NCI-H146 treated with DMSO at 0.1 percent for 48 hours (cell line): ENCODE measurements at regions not wholly inside any gene's neighbourhood (a gene's known extent, or its start where the extent isn't known, plus 50 kb on each side); places are given as distances from the start of the nearest gene placed in this dataset.
"Not testable (repeated sequence)": the region's sequence is repeated elsewhere in the genome, so short reads cannot be mapped to it uniquely, and the experiment has no call there.

ENCODE experiments used
- DNase-seq: peaks from one replicate; lab custom pipeline; 2025; ENCODE audit not compliant: unreplicated experiment; lab: John Stamatoyannopoulos, UW

DNA sequence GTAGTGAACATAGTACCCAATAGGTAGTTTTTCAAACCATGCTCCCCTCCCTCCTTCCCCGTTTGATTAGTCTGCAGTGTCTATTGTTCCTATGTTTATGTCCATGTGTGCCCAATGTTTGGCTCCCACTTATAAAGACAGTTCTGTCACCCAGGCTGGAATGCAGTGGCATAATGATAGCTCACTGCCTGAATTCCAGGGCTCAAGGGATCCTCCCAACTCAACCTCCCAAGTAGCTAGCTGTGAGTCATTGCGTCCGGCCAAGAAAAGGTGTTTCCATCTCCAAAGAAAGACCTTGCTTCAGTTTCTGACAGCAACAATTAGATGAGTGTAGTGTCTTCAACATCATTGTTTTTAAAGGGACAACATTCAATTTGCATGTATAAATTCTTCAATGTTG lies 131.1 kb upstream of the CEP162 start:
- DNase-seq, result no peak

GRCh38 chr6:84357631-84358030 lies 130.2 kb upstream of the CEP162 start:
- DNase-seq, result no peak

DNA sequence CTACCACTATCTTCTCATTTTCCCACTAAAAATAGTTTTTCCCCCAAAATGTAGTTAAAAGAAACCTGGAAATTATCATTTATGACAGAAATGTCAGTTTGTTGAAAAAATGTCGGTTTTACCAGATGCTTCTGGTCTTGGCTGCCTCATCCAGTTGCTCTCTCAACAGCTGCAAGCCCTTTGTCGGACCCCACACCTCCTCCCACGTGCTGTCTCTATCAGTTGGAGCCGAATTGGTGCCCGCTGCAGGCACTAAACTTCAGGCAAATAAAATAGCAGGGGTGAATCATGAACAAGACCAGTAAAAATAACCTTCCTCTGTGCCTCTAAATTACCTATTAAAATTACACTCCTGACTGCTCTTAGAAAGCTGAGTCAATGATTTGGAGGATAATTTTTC lies 129.5 kb upstream of the CEP162 start:
- DNase-seq, result no peak

GRCh38 chr6:84353459-84354423 lies 126.3 kb upstream of the CEP162 start:
- DNase-seq, result no peak

DNA sequence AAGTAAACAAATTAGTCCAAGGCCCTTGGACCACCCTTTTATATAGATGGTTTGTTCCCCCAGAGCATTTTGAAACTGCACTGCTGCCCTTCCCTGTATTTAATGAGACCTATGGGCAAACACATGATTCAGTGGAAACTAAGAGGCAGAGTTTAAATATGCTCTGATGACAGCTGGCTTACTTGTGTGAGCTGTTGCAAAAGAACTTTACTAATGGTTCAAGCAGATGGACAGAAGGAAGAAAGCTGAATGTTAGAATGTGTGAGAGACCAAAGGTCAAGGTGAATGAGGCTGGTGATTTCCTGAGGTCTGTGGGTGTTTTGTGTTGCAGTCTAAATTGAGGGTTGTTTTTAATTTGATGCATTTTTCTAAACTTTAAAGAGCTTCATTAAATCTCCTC lies 123.0 kb upstream of the CEP162 start:
- DNase-seq, result no peak

DNA sequence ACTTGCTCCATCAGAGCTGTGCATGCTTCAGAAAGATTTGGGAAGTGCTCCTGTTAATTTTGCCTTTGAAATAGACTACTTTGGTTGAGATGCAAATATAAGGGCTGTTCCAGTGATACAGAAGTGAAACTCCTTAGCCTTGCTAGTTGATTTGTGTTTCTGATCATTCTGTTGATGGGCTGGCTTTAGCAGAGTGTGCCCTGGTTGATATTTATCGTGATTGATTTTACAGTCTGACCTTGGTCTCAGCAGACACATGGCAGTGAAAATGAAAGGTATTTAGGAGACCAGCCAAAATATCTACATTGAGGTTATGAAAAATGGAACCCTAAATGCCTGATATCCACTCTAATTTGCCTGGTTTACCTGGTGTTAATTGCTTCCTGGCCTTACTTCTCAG lies 122.1 kb upstream of the CEP162 start:
- no peak for DNase-seq

- DNase-seq, result no peak
Measured at GRCh38 chr6:84348801-84349200, 121.4 kb upstream of the CEP162 start.

DNA sequence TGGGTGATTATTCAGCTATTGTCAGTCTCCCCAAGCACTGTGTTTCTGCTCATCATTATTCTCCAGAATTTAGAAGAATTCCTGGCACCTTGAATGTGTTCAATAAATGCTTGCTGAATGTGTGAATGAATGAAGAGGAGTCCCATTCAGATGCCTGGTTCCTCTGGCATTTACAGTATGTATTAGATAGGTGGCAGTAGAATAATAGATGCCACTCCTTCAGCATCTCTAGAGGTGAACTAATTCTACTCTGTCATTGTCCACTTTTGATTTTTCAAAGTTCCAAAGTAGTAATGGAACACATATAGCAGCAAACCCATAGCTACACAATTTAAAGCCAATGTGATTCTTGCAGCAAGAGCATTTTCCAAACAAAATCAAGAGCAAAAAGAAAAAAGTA lies 118.9 kb upstream of the CEP162 start:
- no peak for DNase-seq

DNA sequence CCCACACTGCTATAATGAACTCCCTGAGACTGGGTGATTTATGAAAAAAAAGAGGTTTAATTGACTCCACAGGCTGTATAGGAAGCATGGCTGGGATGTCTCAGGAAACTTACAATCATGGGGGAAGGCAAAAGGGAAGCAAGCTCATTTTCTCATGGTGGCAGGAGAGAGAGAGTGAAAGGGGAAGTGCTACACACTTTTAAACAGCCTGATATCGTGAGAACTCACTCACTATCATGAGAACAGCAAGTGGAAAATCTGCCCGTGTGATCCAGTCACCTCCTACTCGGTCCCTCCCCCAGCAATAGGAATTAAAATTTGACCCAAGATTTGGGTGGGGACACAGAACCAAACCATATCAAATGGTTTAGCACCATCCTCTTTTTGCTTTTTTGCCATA lies 116.6 kb upstream of the CEP162 start:
- no peak for DNase-seq

GRCh38 chr6:84340422-84340821 lies 113.0 kb upstream of the CEP162 start:
- DNase-seq, result no peak

GRCh38 chr6:84333842-84334241 lies 106.4 kb upstream of the CEP162 start:
- DNase-seq, result no peak

GRCh38 chr6:84332139-84333034 lies 104.9 kb upstream of the CEP162 start:
- no peak for DNase-seq

DNA sequence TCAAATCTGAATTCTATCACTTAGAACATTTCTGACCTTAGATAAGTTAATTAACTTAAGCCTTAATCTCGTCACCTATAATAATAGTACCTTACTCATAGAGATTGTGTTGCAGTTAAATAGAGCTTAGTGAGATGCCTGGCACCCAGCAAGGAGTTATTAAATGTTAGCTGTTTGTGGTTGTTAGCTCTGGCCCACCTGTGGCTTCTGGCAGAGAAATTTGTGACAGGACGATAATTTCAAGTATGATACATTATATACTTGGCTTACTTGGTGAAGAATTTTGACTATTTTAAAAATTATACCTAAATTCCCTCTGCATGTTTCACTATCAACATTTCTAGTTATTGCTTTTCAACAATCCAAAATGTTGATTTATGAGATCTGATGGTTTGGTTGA lies 102.9 kb upstream of the CEP162 start:
- DNase-seq, result no peak

DNA sequence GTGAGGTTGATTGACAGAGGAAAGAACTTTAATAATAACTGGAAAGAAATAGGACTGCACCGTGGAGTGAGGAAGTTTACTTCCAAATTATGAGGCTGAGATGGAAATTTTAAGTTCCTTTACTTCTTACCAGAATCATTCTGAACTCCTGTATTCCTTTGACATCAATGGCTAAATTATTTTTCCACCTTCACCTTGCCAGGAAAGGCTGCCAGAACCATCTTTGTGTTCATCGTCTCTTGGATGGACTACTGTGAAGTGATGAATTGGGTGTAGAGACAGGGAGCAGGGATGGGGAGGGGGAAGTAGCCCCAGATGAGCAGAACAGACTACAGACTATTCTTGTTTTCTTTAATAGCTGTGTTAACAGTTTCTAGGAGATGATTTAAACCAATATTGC lies 102.1 kb upstream of the CEP162 start:
- DNase-seq, result no peak

- no peak for DNase-seq
Measured at GRCh38 chr6:84329077-84329476, 101.6 kb upstream of the CEP162 start.

- DNase-seq, result no peak
Measured at GRCh38 chr6:84317463-84317862, 90.0 kb upstream of the CEP162 start.

- DNase-seq, result no peak
Measured at GRCh38 chr6:84314377-84314898, 87.0 kb upstream of the CEP162 start.

- DNase-seq, result no peak
Measured at GRCh38 chr6:84309336-84309735, 81.9 kb upstream of the CEP162 start.

- DNase-seq, result no peak
Measured at GRCh38 chr6:84304881-84305280, 77.4 kb upstream of the CEP162 start.

DNA sequence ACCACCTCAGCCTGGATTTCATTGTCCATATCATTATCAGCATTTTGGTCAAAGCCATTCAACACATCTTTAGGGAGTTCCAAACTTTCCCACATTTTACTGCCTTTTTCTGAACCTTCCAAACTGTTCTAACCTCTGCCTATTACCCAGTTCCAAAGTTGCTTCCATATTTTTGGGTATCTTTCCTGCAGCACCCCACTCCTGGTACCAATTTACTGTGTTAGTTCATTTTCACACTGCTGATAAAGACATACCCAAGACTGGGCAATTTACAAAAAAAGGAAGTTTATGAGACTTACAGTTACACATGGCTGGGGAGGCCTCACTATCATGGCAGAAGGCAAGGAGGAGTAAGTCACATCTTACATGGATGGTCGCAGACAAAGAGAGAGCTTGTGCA lies 63.6 kb upstream of the CEP162 start:
- not testable (repeated sequence) for DNase-seq

DNA sequence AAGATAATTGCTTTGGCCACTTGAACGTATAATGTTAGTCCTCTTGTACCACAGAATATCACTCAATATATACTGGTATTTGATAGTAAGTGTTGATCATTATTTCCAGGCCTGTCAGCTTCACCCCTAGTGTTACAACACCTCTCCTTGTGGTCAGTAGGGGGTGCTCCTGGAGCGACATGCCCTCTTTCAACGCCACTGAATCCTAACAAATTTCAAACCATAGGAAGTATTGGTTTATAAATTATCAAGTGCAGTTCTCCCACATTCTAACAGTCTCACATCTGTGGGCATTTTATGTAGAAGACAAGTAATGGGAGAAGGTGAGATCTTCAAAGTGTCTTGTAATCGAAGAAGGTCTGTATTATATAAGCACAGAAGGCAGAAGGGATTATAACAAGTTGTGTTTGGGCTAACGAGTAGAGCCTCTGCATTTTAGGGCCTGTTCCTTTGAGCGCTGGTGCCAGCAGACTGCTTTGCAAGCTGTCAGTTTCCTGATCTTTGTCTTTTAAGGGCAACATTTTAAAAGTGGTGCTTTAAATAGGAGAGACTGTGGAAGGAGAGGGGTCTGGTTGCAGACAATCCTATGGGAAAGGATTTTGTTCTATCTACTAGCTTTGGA lies 57.1 kb upstream of the CEP162 start:
- DNase-seq, result peak; percentile 50
